HEK293 (cell line): ENCODE measurements at regions not wholly inside any gene's neighbourhood (a gene's known extent, or its start where the extent isn't known, plus 50 kb on each side); places are given as distances from the start of the nearest gene placed in this dataset.

Experiments used
- CTCF ChIA-PET: fragments of 350-600 bp; formaldehyde crosslinking; extraction: SDS; loops from one replicate; lab custom pipeline; 2021; ENCODE audit warnings: antibody characterized with exemption; lab: Yijun Ruan, JAX
- POLR2A ChIA-PET: fragments of 300-600 bp; formaldehyde crosslinking; extraction: SDS; loops from one replicate; lab custom pipeline; 2020; ENCODE audit warnings: antibody characterized with exemption, inconsistent platforms; lab: Yijun Ruan, JAX
- H3K27ac ChIP-seq: fragments of 200-500 bp; sonication (Bioruptor generic); 2 replicates; pipeline ENCODE4 v1.5.1; 2014; ENCODE audit warnings: low read depth, low read length, control low read depth, inconsistent platforms; ENCODE audit errors: extremely low read depth
- H3K36me3 ChIP-seq, 2 experiments: fragments of 200-500 bp in 1 of 2; sonication (Bioruptor generic) in 1 of 2; 1 replicate in 1 of 2; 2 replicates in 1 of 2; pipeline ENCODE4 v1.5.1; 2014 to 2017; ENCODE audit warnings: inconsistent platforms in 2 of 2, low read length in 2 of 2; ENCODE audit not compliant: control insufficient read depth in 2 of 2, insufficient read depth in 1 of 2
- H3K4me1 ChIP-seq: fragments of 200-500 bp; sonication (Bioruptor generic); 2 replicates; pipeline ENCODE4 v1.5.1; 2014; ENCODE audit warnings: mild to moderate bottlenecking, low read length, inconsistent platforms; ENCODE audit not compliant: control insufficient read depth, insufficient read depth
- H3K4me3 ChIP-seq: 2 replicates; pipeline ENCODE4 v1.5.1; 2011; ENCODE audit warnings: low read depth, mild to moderate bottlenecking, control low read depth, low read length, moderate library complexity
- H3K9me3 ChIP-seq: fragments of 200-500 bp; sonication (Bioruptor generic); 2 replicates; pipeline ENCODE4 v1.5.1; 2014; ENCODE audit warnings: low read depth, low read length, inconsistent platforms; ENCODE audit not compliant: control insufficient read depth, insufficient read depth
- BCL11B ChIP-seq: fragments of 450-650 bp; formaldehyde crosslinking; IDR thresholded peaks from 2 replicates; pipeline ENCODE4 v1.5.1; 2016; ENCODE audit warnings: low read depth, missing biosample characterization, missing genetic modification characterization
- GFI1B ChIP-seq: fragments of 450-650 bp; formaldehyde crosslinking; IDR thresholded peaks from 2 replicates; pipeline ENCODE4 v1.5.1; 2016; ENCODE audit warnings: missing biosample characterization, missing genetic modification characterization
- GLI2 ChIP-seq: fragments of 450-650 bp; formaldehyde crosslinking; IDR thresholded peaks from 2 replicates; pipeline ENCODE4; 2017; ENCODE audit warnings: missing biosample characterization, missing genetic modification characterization, low read depth, borderline replicate concordance
- GLIS1 ChIP-seq: fragments of 450-650 bp; formaldehyde crosslinking; IDR thresholded peaks from 2 replicates; pipeline ENCODE4 v1.5.1; 2016; ENCODE audit warnings: missing biosample characterization, missing genetic modification characterization
- MYNN ChIP-seq: fragments of 450-650 bp; formaldehyde crosslinking; IDR thresholded peaks from 2 replicates; pipeline ENCODE4 v1.5.1; 2016; ENCODE audit warnings: missing biosample characterization, missing genetic modification characterization, borderline replicate concordance
- SCRT2 ChIP-seq: fragments of 450-650 bp; formaldehyde crosslinking; IDR thresholded peaks from 2 replicates; pipeline ENCODE4 v1.5.1; 2016; ENCODE audit warnings: missing biosample characterization, missing genetic modification characterization
- SP7 ChIP-seq: fragments of 450-650 bp; formaldehyde crosslinking; IDR thresholded peaks from 2 replicates; pipeline ENCODE4 v1.5.1; 2016; ENCODE audit warnings: missing biosample characterization, missing genetic modification characterization
- YY1 ChIP-seq: fragments of 450-650 bp; formaldehyde crosslinking; IDR thresholded peaks from 2 replicates; pipeline ENCODE4 v1.5.1; 2018; ENCODE audit warnings: missing biosample characterization, missing genetic modification characterization
- ZNF132 ChIP-seq: fragments of 450-650 bp; formaldehyde crosslinking; IDR thresholded peaks from 2 replicates; pipeline ENCODE4 v1.5.1; 2017; ENCODE audit warnings: missing biosample characterization, missing genetic modification characterization, borderline replicate concordance
- ZNF146 ChIP-seq: fragments of 450-650 bp; formaldehyde crosslinking; IDR thresholded peaks from 2 replicates; pipeline ENCODE4 v1.5.1; 2016; ENCODE audit warnings: missing biosample characterization, missing genetic modification characterization
- ZNF16 ChIP-seq: fragments of 450-650 bp; formaldehyde crosslinking; IDR thresholded peaks from 2 replicates; pipeline ENCODE4 v1.5.1; 2016; ENCODE audit warnings: low read depth, missing biosample characterization, missing genetic modification characterization
- ZNF19 ChIP-seq: fragments of 450-650 bp; formaldehyde crosslinking; IDR thresholded peaks from 2 replicates; pipeline ENCODE4; 2016; ENCODE audit warnings: missing biosample characterization, missing genetic modification characterization, low read depth
- ZNF2 ChIP-seq: fragments of 450-650 bp; formaldehyde crosslinking; IDR thresholded peaks from 2 replicates; pipeline ENCODE4 v1.5.1; 2016; ENCODE audit warnings: missing biosample characterization, missing genetic modification characterization
- ZNF223 ChIP-seq: fragments of 450-650 bp; formaldehyde crosslinking; IDR thresholded peaks from 2 replicates; pipeline ENCODE4 v1.5.1; 2016; ENCODE audit warnings: missing biosample characterization, missing genetic modification characterization
- ZNF23 ChIP-seq: fragments of 450-650 bp; formaldehyde crosslinking; IDR thresholded peaks from 2 replicates; pipeline ENCODE4 v1.5.1; 2016; ENCODE audit warnings: missing biosample characterization, missing genetic modification characterization, borderline replicate concordance
- ZNF24 ChIP-seq: fragments of 450-650 bp; formaldehyde crosslinking; IDR thresholded peaks from 2 replicates; pipeline ENCODE4 v1.5.1; 2016; ENCODE audit warnings: missing biosample characterization, missing genetic modification characterization
- ZNF473 ChIP-seq: fragments of 450-650 bp; formaldehyde crosslinking; IDR thresholded peaks from 2 replicates; pipeline ENCODE4 v1.5.1; 2017; ENCODE audit warnings: missing biosample characterization, missing genetic modification characterization
- ZNF529 ChIP-seq: fragments of 450-650 bp; formaldehyde crosslinking; IDR thresholded peaks from 2 replicates; pipeline ENCODE4 v1.5.1; 2017; ENCODE audit warnings: missing genetic modification characterization, missing biosample characterization; ENCODE audit not compliant: insufficient replicate concordance
- ZNF621 ChIP-seq: fragments of 450-650 bp; formaldehyde crosslinking; IDR thresholded peaks from 2 replicates; pipeline ENCODE4 v1.5.1; 2017; ENCODE audit warnings: missing biosample characterization, missing genetic modification characterization
- ZNF701 ChIP-seq: fragments of 450-650 bp; formaldehyde crosslinking; IDR thresholded peaks from 2 replicates; pipeline ENCODE4 v1.5.1; 2016; ENCODE audit warnings: missing biosample characterization, missing genetic modification characterization
- ZNF76 ChIP-seq: fragments of 450-650 bp; formaldehyde crosslinking; IDR thresholded peaks from 2 replicates; pipeline ENCODE4; 2016; ENCODE audit warnings: low read depth, missing biosample characterization, missing genetic modification characterization, borderline replicate concordance
- ZNF776 ChIP-seq: fragments of 450-650 bp; formaldehyde crosslinking; IDR thresholded peaks from 2 replicates; pipeline ENCODE4 v1.5.0; 2017; ENCODE audit warnings: missing biosample characterization, missing genetic modification characterization, borderline replicate concordance
- ZSCAN30 ChIP-seq: fragments of 450-650 bp; IDR thresholded peaks from 2 replicates; pipeline ENCODE4 v1.5.1; 2018; ENCODE audit warnings: missing biosample characterization, mild to moderate bottlenecking, missing genetic modification characterization, moderate library complexity
- TF ChIP-seq, protein P1 (sequence below): fragments of 450-650 bp; formaldehyde crosslinking; IDR thresholded peaks from 2 replicates; pipeline ENCODE4 v1.5.1; 2016; ENCODE audit warnings: missing biosample characterization, missing genetic modification characterization
- TF ChIP-seq, protein P2 (sequence below): fragments of 450-650 bp; formaldehyde crosslinking; IDR thresholded peaks from 2 replicates; pipeline ENCODE4 v1.5.1; 2016; ENCODE audit warnings: missing biosample characterization, missing genetic modification characterization
- TF ChIP-seq, protein P3 (sequence below): fragments of 450-650 bp; formaldehyde crosslinking; IDR thresholded peaks from 2 replicates; pipeline ENCODE4 v1.5.1; 2017; ENCODE audit warnings: missing biosample characterization, missing genetic modification characterization
- TF ChIP-seq, protein P4 (sequence below): fragments of 450-650 bp; formaldehyde crosslinking; IDR thresholded peaks from 2 replicates; pipeline ENCODE4 v1.5.1; 2016; ENCODE audit warnings: missing biosample characterization, missing genetic modification characterization

DNA sequence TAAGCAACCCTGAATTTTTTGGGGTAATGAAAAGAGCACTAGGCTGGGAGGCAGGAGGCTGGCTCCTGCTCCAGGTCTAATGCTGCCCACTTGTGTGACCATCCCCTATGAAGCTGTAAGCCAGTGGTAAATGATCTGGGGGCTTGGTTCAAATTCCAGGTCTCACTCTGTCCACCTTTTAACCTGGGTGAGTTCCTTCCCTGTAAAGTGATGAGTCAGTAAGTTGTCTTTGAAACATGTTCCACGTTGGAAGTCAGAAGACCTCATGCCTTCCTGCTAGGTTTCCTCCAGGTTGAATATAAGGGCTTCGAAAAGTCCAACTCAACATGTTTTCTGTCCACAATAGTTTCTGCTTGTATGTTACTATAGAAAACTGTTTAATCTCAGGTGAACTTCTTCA is 160.9 kb upstream of the MYT1L start:
- no peak overlapping the region for H3K4me3 ChIP-seq
- H3K36me3 ChIP-seq, result no peaks in the 10 kb centered on the region
- no peaks in the 10 kb centered on the region for H3K9me3 ChIP-seq
- POLR2A ChIA-PET, result no interaction called here
- TF ChIP-seq, protein P1, sequence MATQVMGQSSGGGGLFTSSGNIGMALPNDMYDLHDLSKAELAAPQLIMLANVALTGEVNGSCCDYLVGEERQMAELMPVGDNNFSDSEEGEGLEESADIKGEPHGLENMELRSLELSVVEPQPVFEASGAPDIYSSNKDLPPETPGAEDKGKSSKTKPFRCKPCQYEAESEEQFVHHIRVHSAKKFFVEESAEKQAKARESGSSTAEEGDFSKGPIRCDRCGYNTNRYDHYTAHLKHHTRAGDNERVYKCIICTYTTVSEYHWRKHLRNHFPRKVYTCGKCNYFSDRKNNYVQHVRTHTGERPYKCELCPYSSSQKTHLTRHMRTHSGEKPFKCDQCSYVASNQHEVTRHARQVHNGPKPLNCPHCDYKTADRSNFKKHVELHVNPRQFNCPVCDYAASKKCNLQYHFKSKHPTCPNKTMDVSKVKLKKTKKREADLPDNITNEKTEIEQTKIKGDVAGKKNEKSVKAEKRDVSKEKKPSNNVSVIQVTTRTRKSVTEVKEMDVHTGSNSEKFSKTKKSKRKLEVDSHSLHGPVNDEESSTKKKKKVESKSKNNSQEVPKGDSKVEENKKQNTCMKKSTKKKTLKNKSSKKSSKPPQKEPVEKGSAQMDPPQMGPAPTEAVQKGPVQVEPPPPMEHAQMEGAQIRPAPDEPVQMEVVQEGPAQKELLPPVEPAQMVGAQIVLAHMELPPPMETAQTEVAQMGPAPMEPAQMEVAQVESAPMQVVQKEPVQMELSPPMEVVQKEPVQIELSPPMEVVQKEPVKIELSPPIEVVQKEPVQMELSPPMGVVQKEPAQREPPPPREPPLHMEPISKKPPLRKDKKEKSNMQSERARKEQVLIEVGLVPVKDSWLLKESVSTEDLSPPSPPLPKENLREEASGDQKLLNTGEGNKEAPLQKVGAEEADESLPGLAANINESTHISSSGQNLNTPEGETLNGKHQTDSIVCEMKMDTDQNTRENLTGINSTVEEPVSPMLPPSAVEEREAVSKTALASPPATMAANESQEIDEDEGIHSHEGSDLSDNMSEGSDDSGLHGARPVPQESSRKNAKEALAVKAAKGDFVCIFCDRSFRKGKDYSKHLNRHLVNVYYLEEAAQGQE, result no peak
- no peak for TF ChIP-seq ZSCAN30
- TF ChIP-seq ZNF776 (tag by site-specific recombination), result no peak
- no peak for TF ChIP-seq ZNF223
- TF ChIP-seq ZNF24, result no peak
- TF ChIP-seq MYNN (tag by site-specific recombination), result no peak
- no peak for TF ChIP-seq ZNF473
- TF ChIP-seq, protein P2, sequence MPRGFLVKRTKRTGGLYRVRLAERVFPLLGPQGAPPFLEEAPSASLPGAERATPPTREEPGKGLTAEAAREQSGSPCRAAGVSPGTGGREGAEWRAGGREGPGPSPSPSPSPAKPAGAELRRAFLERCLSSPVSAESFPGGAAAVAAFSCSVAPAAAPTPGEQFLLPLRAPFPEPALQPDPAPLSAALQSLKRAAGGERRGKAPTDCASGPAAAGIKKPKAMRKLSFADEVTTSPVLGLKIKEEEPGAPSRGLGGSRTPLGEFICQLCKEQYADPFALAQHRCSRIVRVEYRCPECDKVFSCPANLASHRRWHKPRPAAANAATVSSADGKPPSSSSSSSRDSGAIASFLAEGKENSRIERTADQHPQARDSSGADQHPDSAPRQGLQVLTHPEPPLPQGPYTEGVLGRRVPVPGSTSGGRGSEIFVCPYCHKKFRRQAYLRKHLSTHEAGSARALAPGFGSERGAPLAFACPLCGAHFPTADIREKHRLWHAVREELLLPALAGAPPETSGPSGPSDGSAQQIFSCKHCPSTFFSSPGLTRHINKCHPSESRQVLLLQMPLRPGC, result no peak
- no peak for TF ChIP-seq ZNF19
- no peak for TF ChIP-seq GFI1B (tag by site-specific recombination)
- TF ChIP-seq ZNF16, result no peak
- no peak for TF ChIP-seq ZNF76 (tag by site-specific recombination)
- TF ChIP-seq YY1 (tag by site-specific recombination), result no peak
- TF ChIP-seq ZNF529 (tag by site-specific recombination), result no peak
- TF ChIP-seq ZNF621 (tag by site-specific recombination), result no peak
- TF ChIP-seq GLI2 (tag by site-specific recombination), result no peak
- TF ChIP-seq GLIS1, result no peak
- no peak for TF ChIP-seq ZNF701 (tag by site-specific recombination)
- no peak for TF ChIP-seq SCRT2 (tag by site-specific recombination)
- no peak for TF ChIP-seq ZNF146
- no peak overlapping the region for H3K27ac ChIP-seq
- CTCF ChIA-PET, result no interaction called here
- H3K4me1 ChIP-seq, result no peaks in the 10 kb centered on the region

DNA sequence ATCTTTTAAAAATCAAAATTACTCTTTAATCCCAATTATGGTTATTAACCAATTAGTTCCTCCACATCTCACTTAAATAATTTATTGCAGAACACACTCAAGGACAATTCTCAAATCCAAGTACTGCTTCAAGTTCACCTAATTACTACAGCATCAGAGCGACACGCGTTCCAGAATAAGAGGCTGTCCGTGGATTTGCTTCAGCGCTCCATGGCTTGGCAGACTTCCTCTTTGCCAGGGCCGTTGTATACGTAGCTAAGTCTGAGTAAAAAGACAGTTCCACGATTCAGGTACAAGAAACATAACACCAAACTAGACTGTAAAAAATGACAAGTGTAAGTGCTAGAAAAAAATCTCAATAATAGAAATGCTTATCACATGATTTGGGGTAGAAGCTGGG is 153.2 kb upstream of the MYT1L start:
- Histone ChIP-seq H3K9me3 (no peaks in the 10 kb centered on the region), H3K27ac (no peak overlapping the region), H3K4me1 (no peaks in the 10 kb centered on the region), H3K4me3 (no peak overlapping the region), H3K36me3 (no peaks in the 10 kb centered on the region)
- POLR2A ChIA-PET, result no interaction called here
- TF ChIP-seq ZNF23 (tag by site-specific recombination), result no peak
- no peak for TF ChIP-seq ZNF2 (tag by site-specific recombination)
- TF ChIP-seq SP7, result no peak
- no peak for TF ChIP-seq ZNF132 (tag by site-specific recombination)
- TF ChIP-seq BCL11B (tag by site-specific recombination), result no peak
- TF ChIP-seq, protein P3, sequence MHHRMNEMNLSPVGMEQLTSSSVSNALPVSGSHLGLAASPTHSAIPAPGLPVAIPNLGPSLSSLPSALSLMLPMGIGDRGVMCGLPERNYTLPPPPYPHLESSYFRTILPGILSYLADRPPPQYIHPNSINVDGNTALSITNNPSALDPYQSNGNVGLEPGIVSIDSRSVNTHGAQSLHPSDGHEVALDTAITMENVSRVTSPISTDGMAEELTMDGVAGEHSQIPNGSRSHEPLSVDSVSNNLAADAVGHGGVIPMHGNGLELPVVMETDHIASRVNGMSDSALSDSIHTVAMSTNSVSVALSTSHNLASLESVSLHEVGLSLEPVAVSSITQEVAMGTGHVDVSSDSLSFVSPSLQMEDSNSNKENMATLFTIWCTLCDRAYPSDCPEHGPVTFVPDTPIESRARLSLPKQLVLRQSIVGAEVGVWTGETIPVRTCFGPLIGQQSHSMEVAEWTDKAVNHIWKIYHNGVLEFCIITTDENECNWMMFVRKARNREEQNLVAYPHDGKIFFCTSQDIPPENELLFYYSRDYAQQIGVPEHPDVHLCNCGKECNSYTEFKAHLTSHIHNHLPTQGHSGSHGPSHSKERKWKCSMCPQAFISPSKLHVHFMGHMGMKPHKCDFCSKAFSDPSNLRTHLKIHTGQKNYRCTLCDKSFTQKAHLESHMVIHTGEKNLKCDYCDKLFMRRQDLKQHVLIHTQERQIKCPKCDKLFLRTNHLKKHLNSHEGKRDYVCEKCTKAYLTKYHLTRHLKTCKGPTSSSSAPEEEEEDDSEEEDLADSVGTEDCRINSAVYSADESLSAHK (tag by site-specific recombination), result no peak
- TF ChIP-seq, protein P4, sequence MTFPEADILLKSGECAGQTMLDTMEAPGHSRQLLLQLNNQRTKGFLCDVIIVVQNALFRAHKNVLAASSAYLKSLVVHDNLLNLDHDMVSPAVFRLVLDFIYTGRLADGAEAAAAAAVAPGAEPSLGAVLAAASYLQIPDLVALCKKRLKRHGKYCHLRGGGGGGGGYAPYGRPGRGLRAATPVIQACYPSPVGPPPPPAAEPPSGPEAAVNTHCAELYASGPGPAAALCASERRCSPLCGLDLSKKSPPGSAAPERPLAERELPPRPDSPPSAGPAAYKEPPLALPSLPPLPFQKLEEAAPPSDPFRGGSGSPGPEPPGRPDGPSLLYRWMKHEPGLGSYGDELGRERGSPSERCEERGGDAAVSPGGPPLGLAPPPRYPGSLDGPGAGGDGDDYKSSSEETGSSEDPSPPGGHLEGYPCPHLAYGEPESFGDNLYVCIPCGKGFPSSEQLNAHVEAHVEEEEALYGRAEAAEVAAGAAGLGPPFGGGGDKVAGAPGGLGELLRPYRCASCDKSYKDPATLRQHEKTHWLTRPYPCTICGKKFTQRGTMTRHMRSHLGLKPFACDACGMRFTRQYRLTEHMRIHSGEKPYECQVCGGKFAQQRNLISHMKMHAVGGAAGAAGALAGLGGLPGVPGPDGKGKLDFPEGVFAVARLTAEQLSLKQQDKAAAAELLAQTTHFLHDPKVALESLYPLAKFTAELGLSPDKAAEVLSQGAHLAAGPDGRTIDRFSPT (tag by site-specific recombination), result no peak
- CTCF ChIA-PET, result no interaction called here
